HCT116 (cell line): ENCODE measurements at regions not wholly inside any gene's neighbourhood (a gene's known extent, or its start where the extent isn't known, plus 50 kb on each side); places are given as distances from the start of the nearest gene placed in this dataset.

Experiments used
- CBX3 ChIP-seq: IDR thresholded peaks from 2 replicates; pipeline ENCODE4 v1.6.1; 2012; ENCODE audit warnings: low read depth
- CEBPB ChIP-seq: IDR thresholded peaks from 2 replicates; pipeline ENCODE4 v1.6.1; 2012; ENCODE audit warnings: low read depth
- CTCF ChIP-seq, 3 experiments: fragments of 200-600 bp in 1 of 3; sonication (generic) in 1 of 3; IDR thresholded peaks in 2 of 3; conservative IDR thresholded peaks in 1 of 3; 2 replicates each; pipeline ENCODE4 v1.5.1; 2012 to 2017; ENCODE audit warnings: low read depth in 2 of 3, low read length in 2 of 3, antibody characterized with exemption in 1 of 3, borderline replicate concordance in 1 of 3, control low read depth in 1 of 3, mild to moderate bottlenecking in 1 of 3, mixed read lengths in 1 of 3, mixed run types in 1 of 3, moderate library complexity in 1 of 3; ENCODE audit not compliant: insufficient read depth in 1 of 3
- EZH2 ChIP-seq: fragments of 200-600 bp; sonication (generic); IDR thresholded peaks from 2 replicates; pipeline ENCODE4 v1.6.1; 2017; ENCODE audit warnings: antibody characterized with exemption, mixed run types
- EZH2phosphoT487 ChIP-seq: fragments of 200-600 bp; IDR thresholded peaks from 2 replicates; pipeline ENCODE4 v1.6.1; 2018; ENCODE audit warnings: antibody characterized with exemption, borderline replicate concordance

- TF ChIP-seq CTCF (IDR thresholded peaks at IDR 0.05 in 2 of 3, conservative IDR thresholded peaks at IDR 0.05 in 1 of 3; ENCODE audit: borderline replicate concordance in 1 of 3, insufficient read depth in 1 of 3, low read depth in 2 of 3, low read length in 2 of 3) (no peak), EZH2 (no peak), CEBPB (no peak), CBX3 (no peak), EZH2phosphoT487 (no peak)
These were observed 203.1 kb upstream of the NEBL start for GRCh38 chr10:21100190-21100589.
